HG03432 (cell line): ENCODE measurements at regions not wholly inside any gene's neighbourhood (a gene's known extent, or its start where the extent isn't known, plus 50 kb on each side); places are given as distances from the start of the nearest gene placed in this dataset.
A peak's percentile ranks its signal among the peaks of the same experiment; 100 is the strongest.
"Not testable (repeated sequence)": the region's sequence is repeated elsewhere in the genome, so short reads cannot be mapped to it uniquely, and the experiment has no call there.

ENCODE experiments used
- ATAC-seq: cut with Tn5 transposase; IDR thresholded peaks from one replicate; pipeline ENCODE4 v1.9.1; 2021; ENCODE audit warnings: mild to moderate bottlenecking, moderate library complexity; ENCODE audit not compliant: unreplicated experiment

- ATAC-seq: no peak
Observed at GRCh38 chr10:53441843-53442242, 669.3 kb upstream of the MBL2 start.

- ATAC-seq: no peak
Observed at GRCh38 chr10:53440601-53441000, 668.0 kb upstream of the MBL2 start.

- not testable (repeated sequence) for ATAC-seq
Observed at GRCh38 chr10:53439075-53439474, 666.5 kb upstream of the MBL2 start.

GRCh38 chr10:53434413-53434812 lies 661.8 kb upstream of the MBL2 start:
- ATAC-seq: no peak

GRCh38 chr10:53432035-53432434 lies 659.5 kb upstream of the MBL2 start:
- no peak for ATAC-seq

- peak; percentile 58 for ATAC-seq
Observed at GRCh38 chr10:53430974-53431373, 658.4 kb upstream of the MBL2 start.

- ATAC-seq: no peak
Observed at GRCh38 chr10:53430127-53430891, 657.7 kb upstream of the MBL2 start.

GRCh38 chr10:53422223-53422888 lies 649.8 kb upstream of the MBL2 start:
- no peak for ATAC-seq

- no peak for ATAC-seq
Observed at GRCh38 chr10:53412651-53413050, 640.1 kb upstream of the MBL2 start.

GRCh38 chr10:53406532-53406931 lies 633.9 kb upstream of the MBL2 start:
- no peak for ATAC-seq

- ATAC-seq: peak; percentile 36
Observed at GRCh38 chr10:53403688-53404087, 631.1 kb upstream of the MBL2 start.

- ATAC-seq: no peak
Observed at GRCh38 chr10:53402594-53402993, 630.0 kb upstream of the MBL2 start.

- no peak for ATAC-seq
Observed at GRCh38 chr10:53401536-53401935, 629.0 kb upstream of the MBL2 start.

GRCh38 chr10:53396876-53397275 lies 624.3 kb upstream of the MBL2 start:
- ATAC-seq: no peak

- no peak for ATAC-seq
Observed at GRCh38 chr10:53395449-53395848, 622.9 kb upstream of the MBL2 start.

- ATAC-seq: no peak
Observed at GRCh38 chr10:53387562-53387961, 615.0 kb upstream of the MBL2 start.

GRCh38 chr10:53382543-53382942 lies 610.0 kb upstream of the MBL2 start:
- no peak for ATAC-seq

- ATAC-seq: no peak
Observed at GRCh38 chr10:53379956-53380355, 607.4 kb upstream of the MBL2 start.

- ATAC-seq: no peak
Observed at GRCh38 chr10:53370347-53370746, 597.8 kb upstream of the MBL2 start.

GRCh38 chr10:53361936-53362335 lies 589.4 kb upstream of the MBL2 start:
- ATAC-seq: no peak

GRCh38 chr10:53361281-53361680 lies 588.7 kb upstream of the MBL2 start:
- no peak for ATAC-seq

GRCh38 chr10:53358978-53359377 lies 586.4 kb upstream of the MBL2 start:
- ATAC-seq: not testable (repeated sequence)
